PFSK-1 (cell line): ENCODE measurements at regions not wholly inside any gene's neighbourhood (a gene's known extent, or its start where the extent isn't known, plus 50 kb on each side); places are given as distances from the start of the nearest gene placed in this dataset.

Experiments used
- POLR2AphosphoS5 ChIP-seq: IDR thresholded peaks from 2 replicates; pipeline ENCODE4 v1.6.1; 2012; ENCODE audit warnings: low read depth, mild to moderate bottlenecking, control low read depth, low read length, moderate library complexity
- SIN3A ChIP-seq: IDR thresholded peaks from 2 replicates; pipeline ENCODE4 v1.6.1; 2012; ENCODE audit warnings: mild to moderate bottlenecking, low read length, moderate library complexity, borderline replicate concordance; ENCODE audit not compliant: insufficient read depth
- TAF1 ChIP-seq: IDR thresholded peaks from 2 replicates; pipeline ENCODE4 v1.6.1; 2012; ENCODE audit warnings: low read length, control low read depth, borderline replicate concordance; ENCODE audit not compliant: insufficient read depth

- TF ChIP-seq POLR2AphosphoS5 = no peak
- no peak for TF ChIP-seq TAF1
- TF ChIP-seq SIN3A = no peak
Measured at GRCh38 chr3:153431076-153431475, 269.1 kb downstream of the RAP2B start.
